ENCODE measurements at regions not wholly inside any gene's neighbourhood (a gene's known extent, or its start where the extent isn't known, plus 50 kb on each side); places are given as distances from the start of the nearest gene placed in this dataset.

DNA sequence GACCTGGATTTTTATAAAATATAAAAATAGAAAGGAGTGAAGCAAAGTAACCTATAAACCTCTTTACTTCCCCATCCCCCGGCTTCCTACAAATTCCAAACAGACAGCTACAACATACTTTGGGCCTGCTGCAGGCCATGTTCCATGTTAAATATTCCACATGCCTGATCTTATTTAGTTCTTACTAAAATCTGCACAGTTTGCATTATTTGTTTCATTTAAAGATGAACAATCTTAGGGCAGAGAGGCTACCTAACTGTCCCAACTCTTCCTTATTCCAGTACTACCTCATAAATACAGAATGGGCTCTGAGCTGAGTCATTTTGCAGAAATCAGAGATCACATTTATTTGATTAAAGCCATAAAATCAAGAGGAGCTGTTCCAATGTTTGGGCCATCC, 665.0 kb downstream of the PDCD6IP start:
- ChIA-PET CTCF (no interaction called here), POLR2A (no interaction called here)
- DNase-seq (ENCODE audit: extremely low spot score), result no peak
- no peak for TF ChIP-seq CTCF (IDR thresholded peaks at IDR 0.05; ENCODE audit: control extremely low read depth, extremely low read depth, low read depth, missing control alignments)

GRCh38 chr3:34464646-34465045, 666.2 kb downstream of the PDCD6IP start:
- CTCF ChIA-PET, result no interaction called here
- TF ChIP-seq CTCF (IDR thresholded peaks at IDR 0.05; ENCODE audit: control extremely low read depth, extremely low read depth, low read depth, missing control alignments), result no peak
- POLR2A ChIA-PET, result no interaction called here
- DNase-seq (ENCODE audit: extremely low spot score), result no peak

DNA sequence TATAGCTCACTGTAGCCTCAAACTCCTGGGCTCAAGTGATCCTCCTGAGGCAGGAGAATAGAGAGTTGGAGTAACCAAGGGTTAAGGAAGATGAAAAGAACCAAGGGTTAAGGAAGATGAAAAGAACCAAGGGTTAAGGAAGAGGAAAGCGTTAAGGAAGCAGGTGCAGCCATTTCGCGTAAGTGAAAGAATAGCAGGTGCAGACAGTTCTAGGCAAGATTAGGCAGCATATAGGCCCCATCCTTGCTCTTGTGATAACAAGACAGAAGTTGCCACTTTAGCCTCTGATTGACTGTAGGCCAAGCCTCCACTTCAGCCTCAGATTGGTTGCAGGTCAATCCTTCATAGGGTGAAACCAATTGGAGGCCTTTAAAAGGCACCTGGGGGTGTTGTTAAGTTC, 677.4 kb downstream of the PDCD6IP start:
- ChIA-PET CTCF (no interaction called here), POLR2A (no interaction called here)
- no peak for DNase-seq (ENCODE audit: extremely low spot score)
- TF ChIP-seq CTCF (IDR thresholded peaks at IDR 0.05; ENCODE audit: control extremely low read depth, extremely low read depth, low read depth, missing control alignments), result no peak

DNA sequence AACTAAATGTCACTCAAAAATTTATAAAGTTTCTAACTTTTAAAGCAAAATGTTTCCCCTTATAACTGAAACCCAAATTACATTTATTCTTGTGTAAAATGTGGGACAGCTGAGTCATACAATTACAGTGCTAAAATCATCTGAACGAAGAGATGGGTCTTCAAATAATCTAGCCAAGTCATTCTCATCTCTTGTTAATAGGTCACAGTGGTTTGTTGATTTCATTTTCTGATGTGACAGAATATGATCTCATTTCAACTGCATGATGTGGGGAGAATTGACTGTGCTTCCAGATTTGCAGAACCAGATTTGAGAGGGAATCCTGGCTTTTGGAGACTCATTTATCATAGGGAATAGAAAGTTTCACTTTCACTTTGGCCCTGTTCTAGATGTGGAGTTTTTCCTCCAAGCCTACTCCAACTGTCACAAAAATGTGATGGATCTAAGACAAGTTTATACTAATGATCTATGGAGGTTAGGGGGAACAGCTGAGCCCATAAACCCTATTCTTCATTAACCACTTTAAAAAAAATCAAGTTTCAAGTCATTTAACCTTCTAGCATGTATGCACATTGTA, 685.0 kb downstream of the PDCD6IP start:
- ChIA-PET POLR2A (no interaction called here), CTCF (interaction anchor here (1.2 kb wide), 1 partner anchor 8 kb away, joined by 3 read pairs; no protein-coding TSS in a partner anchor)
- DNase-seq (ENCODE audit: extremely low spot score), result no peak
- no peak for TF ChIP-seq CTCF (IDR thresholded peaks at IDR 0.05; ENCODE audit: control extremely low read depth, extremely low read depth, low read depth, missing control alignments)

DNA sequence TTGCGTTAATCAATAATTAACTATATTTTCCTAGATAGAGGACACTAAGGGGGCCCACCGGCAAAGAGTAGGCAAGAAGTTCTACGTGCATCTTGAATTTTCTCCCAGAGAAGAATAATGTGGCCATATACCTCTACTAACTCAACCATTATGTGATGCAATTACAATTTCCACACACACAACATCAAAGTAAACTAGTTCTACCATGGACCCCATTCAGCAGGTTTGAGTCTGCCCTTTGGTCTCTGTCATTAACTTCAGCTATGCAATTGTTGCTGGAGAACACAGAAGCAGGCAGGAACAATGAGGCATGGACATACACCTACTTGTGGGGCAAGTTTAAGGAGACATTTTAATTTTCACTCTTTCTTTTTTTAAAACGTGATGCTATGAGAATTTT, 705.9 kb downstream of the PDCD6IP start:
- ChIA-PET CTCF (interaction anchor here (1.9 kb wide), 1 partner anchor 10 kb away, joined by 4 read pairs; no protein-coding TSS in a partner anchor), POLR2A (no interaction called here)
- TF ChIP-seq CTCF (IDR thresholded peaks at IDR 0.05; ENCODE audit: control extremely low read depth, extremely low read depth, low read depth, missing control alignments), result no peak

DNA sequence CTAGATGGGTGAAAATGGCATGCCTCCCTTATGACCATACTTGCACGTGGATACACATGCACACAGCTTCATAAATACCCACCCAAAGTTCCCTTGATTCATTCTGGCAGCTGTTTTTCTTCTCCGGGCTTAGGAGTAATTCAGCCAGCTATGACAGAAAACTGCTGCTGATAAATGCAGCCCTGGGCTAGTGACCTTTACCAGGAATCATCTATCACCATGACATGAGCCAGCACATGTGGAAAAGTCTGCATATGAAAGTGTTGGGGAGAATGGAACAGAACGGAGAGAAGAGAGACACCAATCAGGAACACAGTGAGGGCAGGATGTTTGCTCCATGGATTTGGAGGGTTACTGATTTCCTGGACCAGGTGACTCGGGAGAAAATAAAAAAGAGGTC, 706.3 kb downstream of the PDCD6IP start:
- POLR2A ChIA-PET, result no interaction called here
- CTCF ChIA-PET, result interaction anchor here (1.9 kb wide), 1 partner anchor 11 kb away, joined by 4 read pairs; no protein-coding TSS in a partner anchor
- no peak for DNase-seq (ENCODE audit: extremely low spot score)
- TF ChIP-seq CTCF (IDR thresholded peaks at IDR 0.05; ENCODE audit: control extremely low read depth, extremely low read depth, low read depth, missing control alignments), result no peak

More for the DNA sequence above, 705.9 kb downstream of the PDCD6IP start:
- no peak for DNase-seq (ENCODE audit: extremely low spot score)
